ENCODE measurements at regions not wholly inside any gene's neighbourhood (a gene's known extent, or its start where the extent isn't known, plus 50 kb on each side); places are given as distances from the start of the nearest gene placed in this dataset.

DNA sequence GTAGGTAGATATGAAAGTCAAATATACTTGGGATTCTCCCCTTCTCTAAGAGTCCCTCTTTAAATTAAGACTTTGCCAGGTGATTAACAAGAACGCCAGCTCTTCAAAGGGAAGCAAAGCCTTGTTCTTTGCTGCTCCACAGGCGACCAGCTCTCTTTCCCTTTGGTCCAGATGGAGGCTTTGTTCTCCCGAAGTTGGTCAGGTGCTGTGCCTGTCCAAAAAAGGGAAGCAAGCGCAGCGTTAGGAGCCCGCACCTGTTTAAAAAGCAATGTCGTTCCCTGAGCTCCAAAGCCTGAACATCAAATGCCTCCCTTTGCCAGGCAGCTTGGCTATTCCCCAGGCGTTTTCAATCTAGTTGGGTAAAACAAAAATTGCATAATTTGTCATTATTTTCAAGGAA, 1913.1 kb upstream of the PIK3C3 start:
- intact Hi-C loops (cut with DNase I) = no loop called here
- ATAC-seq (no peak), DNase-seq (ENCODE audit: low spot score) (no peak)

DNA sequence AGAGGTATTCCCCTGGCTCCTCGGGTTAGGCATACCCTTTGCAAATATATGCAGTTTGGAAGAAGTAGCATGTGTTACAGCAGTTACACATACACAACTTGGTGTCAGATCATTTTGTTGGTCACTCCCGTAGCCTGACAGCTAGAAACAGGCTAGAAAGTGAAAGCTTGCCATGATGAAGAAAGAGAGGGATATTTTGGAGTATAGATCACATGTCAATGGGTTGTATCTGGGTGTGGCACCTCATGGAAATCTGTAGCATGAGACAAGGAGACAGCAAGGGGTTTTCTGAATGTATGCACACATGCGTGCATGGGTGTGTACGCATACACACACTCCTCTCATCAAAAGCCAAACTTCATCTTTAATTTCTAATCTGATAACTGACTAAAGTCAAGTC, 1914.5 kb upstream of the PIK3C3 start:
- DNase-seq (ENCODE audit: low spot score) (no peak), ATAC-seq (no peak)
- intact Hi-C loops (cut with DNase I) = no loop called here

DNA sequence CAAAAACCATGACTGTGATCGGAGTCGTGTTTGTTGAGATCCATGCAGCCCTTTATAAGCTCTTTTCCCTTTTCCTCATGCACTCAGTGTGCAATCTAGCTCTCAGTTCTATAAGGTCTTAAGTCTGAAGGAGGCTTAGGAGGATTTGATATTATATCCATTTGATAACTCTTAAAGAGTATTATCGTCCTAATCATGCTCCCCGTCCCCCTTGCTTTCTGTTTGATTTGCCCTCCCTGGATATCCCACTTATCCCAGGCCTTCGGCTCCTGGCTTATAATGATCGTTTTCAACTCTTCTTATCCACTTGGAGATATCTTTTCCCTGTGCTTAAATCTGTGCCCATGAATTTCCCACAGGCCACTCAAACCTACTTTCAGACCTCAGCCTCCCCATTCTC, 1917.7 kb upstream of the PIK3C3 start:
- intact Hi-C loops (cut with DNase I) = no loop called here
- DNase-seq (ENCODE audit: low spot score) (no peak), ATAC-seq (no peak)

DNA sequence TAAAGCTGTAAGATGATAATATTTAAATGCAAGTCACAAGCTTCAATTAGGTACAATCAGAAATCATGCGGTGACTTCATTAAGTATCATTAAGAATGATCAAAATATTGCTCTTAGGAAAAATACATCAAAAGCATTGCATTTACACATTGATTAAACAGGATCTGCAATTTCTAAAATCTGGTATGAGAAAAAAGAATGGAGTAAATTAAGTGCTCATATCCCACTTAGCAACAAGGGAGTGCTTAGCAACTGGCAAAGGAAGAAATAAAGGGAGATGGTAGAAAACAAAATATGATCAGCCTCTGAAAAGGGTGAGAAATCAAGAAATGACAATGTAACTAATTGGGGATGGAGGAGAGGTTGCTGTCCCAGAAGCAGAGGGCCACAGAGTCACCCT, 1918.2 kb upstream of the PIK3C3 start:
- intact Hi-C loops (cut with DNase I) = no loop called here
- no peak for ATAC-seq
- no peak for DNase-seq (ENCODE audit: low spot score)

DNA sequence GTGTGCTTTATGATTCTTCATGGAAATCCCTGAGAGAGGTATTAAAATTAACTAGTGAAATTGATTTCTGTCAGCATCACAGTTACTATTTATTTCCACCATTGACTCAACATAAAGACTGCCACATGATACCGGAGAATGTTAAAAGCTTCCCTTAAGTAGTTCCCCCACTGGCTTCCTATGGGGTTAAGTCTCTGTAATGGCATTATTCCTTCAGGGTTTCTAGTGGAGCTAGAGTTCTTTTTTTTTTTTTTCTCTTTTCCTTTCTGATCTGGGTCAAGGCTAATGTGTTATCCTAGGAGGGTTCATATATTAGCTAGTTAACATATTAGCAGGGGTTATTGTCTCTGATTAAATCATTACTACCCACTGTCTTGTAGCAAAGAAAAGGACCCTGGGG, 1919.1 kb upstream of the PIK3C3 start:
- no peak for DNase-seq (ENCODE audit: low spot score)
- ATAC-seq = no peak
- intact Hi-C loops (cut with DNase I) = no loop called here

- DNase-seq (ENCODE audit: low spot score) (no peak), ATAC-seq (no peak)
- intact Hi-C loops (cut with DNase I) = no loop called here
Measured at GRCh38 chr18:40032076-40032475, 1923.0 kb upstream of the PIK3C3 start.

DNA sequence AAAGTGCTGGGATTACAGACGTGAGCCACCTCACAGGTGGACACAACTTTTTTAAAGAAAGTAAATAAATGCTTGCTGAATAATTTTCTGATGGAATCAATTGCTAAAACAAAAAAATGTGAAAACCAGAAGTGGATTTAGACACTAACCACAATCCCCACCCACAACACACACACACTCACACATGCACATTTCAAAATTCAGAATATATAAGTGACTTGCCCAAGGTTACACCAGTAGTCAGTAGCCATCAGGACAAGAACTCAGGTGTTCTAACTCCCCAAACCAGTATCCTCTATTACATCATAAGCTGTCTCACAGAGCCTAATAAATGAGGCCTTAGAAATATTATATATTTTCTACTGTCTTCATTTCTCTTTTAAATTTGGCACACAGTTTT, 1923.6 kb upstream of the PIK3C3 start:
- no peak for DNase-seq (ENCODE audit: low spot score)

DNA sequence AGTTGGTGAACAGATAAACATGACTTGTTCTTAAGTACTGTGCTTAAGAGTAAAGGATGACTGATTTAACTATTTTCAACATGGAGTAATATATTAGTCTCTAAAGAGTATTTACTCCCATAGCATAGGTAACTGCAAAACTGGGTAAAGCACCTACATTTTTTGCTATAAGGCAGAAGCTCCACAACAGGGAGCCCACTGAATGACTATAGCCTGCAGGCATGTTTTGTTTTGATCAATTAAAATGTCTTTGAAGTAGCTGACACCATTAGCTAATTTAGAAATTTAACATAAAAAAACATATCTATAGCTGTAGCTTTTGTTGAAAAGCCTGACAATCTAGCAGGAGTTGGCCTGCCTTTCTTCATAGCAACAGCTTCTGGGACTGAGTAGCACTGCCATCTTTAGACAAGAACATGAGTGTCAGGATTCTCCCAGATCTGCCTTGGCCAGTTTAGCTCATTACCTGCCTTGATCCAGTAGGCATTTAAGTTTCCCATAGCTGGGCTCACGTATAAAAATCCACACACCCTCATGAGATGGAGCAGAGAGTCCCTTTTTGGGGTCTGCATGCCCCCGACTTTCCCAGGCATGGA, 1935.1 kb upstream of the PIK3C3 start:
- intact Hi-C loops (cut with DNase I) = no loop called here
- DNase-seq (ENCODE audit: low spot score) (no peak), ATAC-seq (no peak)

More for the DNA sequence above, 1923.6 kb upstream of the PIK3C3 start:
- no peak for ATAC-seq
- intact Hi-C loops (cut with DNase I) = no loop called here

DNA sequence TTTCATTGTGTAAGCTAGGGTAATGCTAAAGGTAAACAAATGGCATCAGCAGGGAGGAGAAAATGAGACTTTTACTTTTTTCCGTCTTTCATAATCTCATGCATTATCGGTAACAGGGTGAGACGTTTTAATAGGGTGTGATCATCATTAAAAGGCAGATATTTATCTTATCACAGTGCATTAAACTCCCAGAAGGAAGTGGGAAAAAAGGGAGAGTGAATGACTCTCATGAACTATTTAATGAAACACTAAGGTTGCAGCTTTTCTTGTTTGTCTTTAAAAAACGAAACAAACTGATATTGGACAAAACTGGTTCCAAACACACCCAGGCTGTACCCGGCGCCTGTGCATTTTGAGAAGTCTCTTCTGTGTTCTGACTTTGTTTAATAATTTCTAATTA, 1936.8 kb upstream of the PIK3C3 start:
- DNase-seq (ENCODE audit: low spot score) (no peak), ATAC-seq (no peak)
- intact Hi-C loops (cut with DNase I) = no loop called here

GRCh38 chr18:40017021-40017420, 1938.0 kb upstream of the PIK3C3 start:
- no peak for ATAC-seq
- DNase-seq (ENCODE audit: low spot score) = no peak
- intact Hi-C loops (cut with DNase I) = no loop called here

GRCh38 chr18:40016405-40016804, 1938.6 kb upstream of the PIK3C3 start:
- intact Hi-C loops (cut with DNase I) = no loop called here
- ATAC-seq (no peak), DNase-seq (ENCODE audit: low spot score) (no peak)

GRCh38 chr18:40013001-40013609, 1941.9 kb upstream of the PIK3C3 start:
- no peak for ATAC-seq
- intact Hi-C loops (cut with DNase I) = no loop called here
- DNase-seq (ENCODE audit: low spot score) = no peak

DNA sequence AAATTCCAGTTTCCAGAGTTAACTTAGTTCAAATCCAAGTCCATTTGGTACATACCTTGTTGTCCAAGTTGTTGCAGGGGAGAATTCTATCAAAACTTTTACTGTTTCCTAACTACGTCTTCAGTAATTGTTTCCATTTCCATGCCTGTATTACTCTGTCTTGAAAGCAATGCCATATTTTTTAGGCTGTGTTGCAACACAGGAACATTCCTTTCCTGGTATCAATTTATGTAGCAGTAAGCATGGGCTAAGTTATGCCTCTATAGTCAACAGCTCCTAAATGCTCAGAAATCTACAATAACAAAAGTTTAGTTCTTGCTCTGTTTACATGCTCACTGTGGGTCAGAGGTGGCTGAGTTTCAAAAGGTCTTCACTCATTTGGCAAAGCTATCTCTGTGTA, 1943.8 kb upstream of the PIK3C3 start:
- DNase-seq (ENCODE audit: low spot score) (no peak), ATAC-seq (no peak)
- intact Hi-C loops (cut with DNase I) = no loop called here

GRCh38 chr18:40006634-40007033, 1948.4 kb upstream of the PIK3C3 start:
- no peak for ATAC-seq
- intact Hi-C loops (cut with DNase I) = no loop called here
- no peak for DNase-seq (ENCODE audit: low spot score)

DNA sequence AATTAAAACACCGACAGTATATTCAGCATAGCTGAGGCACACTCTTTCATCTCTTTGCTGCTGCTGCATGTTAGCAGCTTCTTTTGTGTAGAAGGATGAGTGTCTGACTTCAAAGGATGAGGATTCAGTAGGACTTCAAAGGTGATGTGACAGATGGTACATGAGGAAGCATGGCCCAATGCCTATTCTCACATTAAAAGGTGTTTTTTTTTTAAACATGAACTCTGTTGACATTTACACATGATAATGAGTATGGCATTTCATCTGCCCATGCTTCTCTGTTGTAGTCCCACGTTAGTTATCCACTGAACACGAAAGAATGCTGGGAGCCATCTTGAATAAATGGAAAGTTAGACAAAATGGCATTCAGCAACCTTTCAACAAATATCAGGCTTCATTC, 1950.8 kb upstream of the PIK3C3 start:
- DNase-seq (ENCODE audit: low spot score) = no peak
- intact Hi-C loops (cut with DNase I) = no loop called here
- ATAC-seq = no peak

- ATAC-seq (no peak), DNase-seq (ENCODE audit: low spot score) (no peak)
- intact Hi-C loops (cut with DNase I) = no loop called here
Measured at GRCh38 chr18:39998317-39998716, 1956.7 kb upstream of the PIK3C3 start.

DNA sequence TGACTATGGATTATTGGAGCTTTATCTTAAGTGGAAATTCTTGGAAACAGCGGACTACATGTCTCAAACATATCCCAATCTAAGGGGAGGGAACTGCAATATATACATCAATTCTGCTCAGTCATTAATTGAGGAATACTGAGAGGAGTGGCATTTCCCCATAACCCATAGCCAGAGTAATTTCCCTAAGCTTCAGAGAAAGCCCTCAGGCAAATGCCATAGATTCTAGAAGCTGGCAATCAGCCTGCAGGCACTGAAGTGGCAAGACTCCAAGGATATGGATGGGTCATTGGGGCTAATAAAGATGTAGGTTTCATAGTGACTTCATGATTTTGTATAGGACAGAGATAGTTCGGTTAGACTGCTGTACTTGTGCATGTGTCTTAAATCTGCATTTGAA, 1960.5 kb upstream of the PIK3C3 start:
- no peak for DNase-seq (ENCODE audit: low spot score)
- no peak for ATAC-seq
- intact Hi-C loops (cut with DNase I) = no loop called here

DNA sequence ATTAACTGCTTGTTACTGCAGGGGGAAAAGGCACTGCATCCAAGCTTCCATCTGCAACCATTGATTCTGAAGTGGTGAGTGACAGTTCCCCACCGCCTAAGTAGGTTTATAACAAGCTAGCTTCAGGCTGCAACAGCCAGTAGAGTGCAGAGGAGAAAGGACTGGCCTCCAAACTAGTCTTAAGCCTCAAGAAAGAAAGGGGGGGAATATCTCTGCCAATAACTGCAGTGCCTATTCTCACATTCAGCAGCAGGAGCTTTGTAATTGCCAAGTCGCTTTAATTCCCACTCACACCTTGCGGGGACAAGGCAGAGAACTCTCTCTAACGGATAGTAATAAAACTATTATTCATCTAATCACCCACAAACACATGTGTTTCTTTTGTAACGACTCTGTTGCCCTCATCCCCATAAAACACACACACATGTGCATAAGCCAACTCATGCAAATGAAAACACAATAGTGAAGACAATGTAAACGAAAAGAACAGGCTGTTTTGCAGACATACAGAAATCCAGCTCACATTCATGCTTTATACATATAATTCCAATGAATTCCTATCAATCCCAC, 1963.3 kb upstream of the PIK3C3 start:
- no peak for DNase-seq (ENCODE audit: low spot score)
- intact Hi-C loops (cut with DNase I) = no loop called here
- no peak for ATAC-seq

DNA sequence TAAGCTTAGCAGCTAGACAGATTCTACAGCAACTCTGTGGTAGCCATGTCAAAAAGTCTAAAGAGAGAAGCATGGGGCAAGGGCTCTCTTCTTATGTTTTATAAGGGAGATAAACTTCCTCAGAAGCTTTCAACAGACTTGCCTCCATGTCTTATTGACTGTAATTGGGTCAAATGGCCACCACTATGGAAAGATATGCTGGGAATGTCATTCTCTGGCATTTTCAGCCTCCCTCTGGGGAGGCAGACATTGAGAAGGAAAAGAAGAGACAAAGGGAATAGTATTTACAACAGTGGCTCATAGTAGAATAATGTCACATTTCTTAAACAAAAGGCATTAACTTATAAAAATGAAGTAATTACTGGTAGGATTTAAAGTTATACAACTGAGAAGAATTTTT, 1964.5 kb upstream of the PIK3C3 start:
- DNase-seq (ENCODE audit: low spot score) = no peak
- ATAC-seq = no peak
- intact Hi-C loops (cut with DNase I) = no loop called here

GRCh38 chr18:39976771-39977170, 1978.3 kb upstream of the PIK3C3 start:
- intact Hi-C loops (cut with DNase I) = no loop called here
- DNase-seq (ENCODE audit: low spot score) (no peak), ATAC-seq (no peak)

GRCh38 chr18:39972521-39972920, 1982.5 kb upstream of the PIK3C3 start:
- no peak for ATAC-seq
- intact Hi-C loops (cut with DNase I) = no loop called here
- DNase-seq (ENCODE audit: low spot score) = no peak
